Dermis blood vessel endothelial cell (primary cell): ENCODE measurements at regions not wholly inside any gene's neighbourhood (a gene's known extent, or its start where the extent isn't known, plus 50 kb on each side); places are given as distances from the start of the nearest gene placed in this dataset.
"Not testable (repeated sequence)": the region's sequence is repeated elsewhere in the genome, so short reads cannot be mapped to it uniquely, and the experiment has no call there.

Source experiments
- DNase-seq: peaks from one replicate; pipeline ENCODE4 v3.0.0; 2010

GRCh38 chr4:22630161-22630975 lies 62.4 kb upstream of the GBA3 start:
- not testable (repeated sequence) for DNase-seq

- not testable (repeated sequence) for DNase-seq
These were observed 61.6 kb upstream of the GBA3 start for GRCh38 chr4:22631167-22631566.

DNA sequence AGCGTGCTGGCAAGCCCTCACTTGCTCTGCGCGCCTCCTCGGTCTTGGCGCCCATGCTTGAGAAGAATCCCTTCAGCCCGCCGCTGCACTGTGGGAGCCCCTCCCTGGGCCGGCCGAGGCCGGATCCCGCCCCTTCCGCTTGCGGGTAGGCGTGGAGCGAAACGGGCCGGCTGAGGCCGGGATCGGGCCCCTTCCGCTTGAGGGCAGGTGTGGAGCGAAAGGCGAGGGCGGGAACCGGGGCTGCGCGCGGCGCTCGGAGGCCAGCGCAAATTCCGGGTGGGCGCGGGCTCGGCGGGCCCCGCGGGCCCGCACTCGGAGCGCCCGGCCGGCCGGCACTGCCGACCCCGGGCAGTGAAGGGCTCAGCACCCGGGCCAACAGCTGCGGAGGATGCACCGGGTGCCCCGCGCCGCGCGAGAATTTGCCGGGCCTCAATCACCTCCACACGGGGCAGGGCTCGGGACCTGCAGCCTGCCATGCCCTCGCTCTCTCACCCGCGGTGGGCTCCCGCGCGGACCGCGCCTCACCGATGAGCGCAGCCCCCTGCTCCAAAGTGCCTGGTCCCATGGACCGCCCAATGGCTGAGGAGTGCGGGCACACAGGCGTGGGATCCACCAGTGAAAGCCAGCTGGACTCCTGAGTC lies 58.1 kb upstream of the GBA3 start:
- no peak for DNase-seq

- DNase-seq = not testable (repeated sequence)
These were observed 57.6 kb upstream of the GBA3 start for GRCh38 chr4:22635182-22635549.

GRCh38 chr4:22635692-22636091 lies 57.0 kb upstream of the GBA3 start:
- no peak for DNase-seq

GRCh38 chr4:22637306-22637705 lies 55.4 kb upstream of the GBA3 start:
- no peak for DNase-seq
